Upper lobe of left lung (tissue), 6 donors: ENCODE measurements at regions not wholly inside any gene's neighbourhood (a gene's known extent, or its start where the extent isn't known, plus 50 kb on each side); places are given as distances from the start of the nearest gene placed in this dataset.

Source experiments
- ATAC-seq, 2 donors: fragments of 200-7000 bp; cut with Tn5 transposase; one replicate each; pipeline ENCODE4 v1.9.1; 2022; ENCODE audit warnings: mild to moderate bottlenecking in 2 of 2, moderate library complexity in 2 of 2; ENCODE audit not compliant: low FRiP score in 2 of 2
- DNase-seq, 2 donors: peaks; one replicate each; pipeline ENCODE4 v3.0.0-alpha.2; 2019 to 2020
- H3K27ac ChIP-seq, 4 donors: fragments of 200-600 bp; sonication (generic); one replicate each; pipeline ENCODE4 v1.5.1; 2016 to 2019
- H3K27me3 ChIP-seq, 4 donors: fragments of 200-600 bp; sonication (generic); one replicate each; pipeline ENCODE4 v1.5.1; 2017 to 2019
- H3K36me3 ChIP-seq, 4 donors: fragments of 200-600 bp; sonication (generic); one replicate each; pipeline ENCODE4 v1.5.1; 2016 to 2019
- H3K4me1 ChIP-seq, 4 donors: fragments of 200-600 bp; sonication (generic); one replicate each; pipeline ENCODE4 v1.5.1; 2018 to 2019
- H3K4me3 ChIP-seq, 4 donors: fragments of 200-600 bp; sonication (generic); one replicate each; pipeline ENCODE4 v1.5.1; 2017 to 2019; ENCODE audit warnings: mild to moderate bottlenecking in 2 of 4, moderate library complexity in 1 of 4
- H3K9me3 ChIP-seq, 4 donors: fragments of 200-600 bp; sonication (generic); one replicate each; pipeline ENCODE4 v1.5.1; 2018 to 2019
- CTCF ChIP-seq, 6 experiments: fragments of 450-650 bp in 4 of 6; fragments of 200-600 bp in 2 of 6; sonication (generic) in 2 of 6; IDR thresholded peaks; one replicate each; pipeline ENCODE4 v1.5.1; 2016 to 2019; ENCODE audit warnings: antibody characterized with exemption in 6 of 6
- EP300 ChIP-seq, 4 donors: sonication (generic); formaldehyde crosslinking; IDR thresholded peaks; one replicate each; pipeline ENCODE4 v1.5.1; 2017; ENCODE audit warnings: antibody characterized with exemption in 4 of 4, control low read depth in 2 of 4
- POLR2A ChIP-seq, 4 donors: fragments of 450-650 bp; IDR thresholded peaks; one replicate each; pipeline ENCODE4 v1.5.1; 2016 to 2017; ENCODE audit warnings: antibody characterized with exemption in 4 of 4, mild to moderate bottlenecking in 2 of 4
- POLR2AphosphoS5 ChIP-seq, 2 donors: sonication (generic); formaldehyde crosslinking; IDR thresholded peaks; one replicate each; pipeline ENCODE4 v1.5.1; 2017; ENCODE audit warnings: antibody characterized with exemption in 2 of 2
- whole genome bisulfite sequencing, 2 donors: methylation state at CpG; one replicate each; pipeline ENCODE4 v1.1.5; 2017 to 2018; 5-methylcytosine and 5-hydroxymethylcytosine counted together
- donor health status: DM: no; HTN: no; CAD: no; lungs with moderate emphysema.
- donor health status: DM: no; HTN: yes; CAD: no; lungs with severe emphysema.

DNA sequence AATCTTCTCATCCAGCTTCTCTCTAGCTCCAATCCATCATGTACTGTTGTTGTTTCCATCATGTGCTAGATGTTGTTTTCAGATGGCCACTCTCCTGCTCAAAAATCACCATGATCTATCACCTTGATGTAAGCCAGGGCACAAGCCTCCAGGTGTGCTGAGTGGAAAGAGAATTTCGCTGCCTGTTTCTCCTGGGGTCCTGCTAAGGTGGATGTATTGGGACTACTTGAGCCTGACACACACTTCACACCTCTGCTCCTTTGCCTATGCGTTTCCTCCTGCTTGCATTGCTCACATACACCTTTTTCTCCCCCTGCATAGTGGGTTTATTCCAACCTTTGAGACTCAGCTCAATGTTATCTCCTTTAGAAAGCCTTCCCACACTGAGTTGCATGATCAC, 287.6 kb downstream of the CYRIA start:
- WGBS, 2 donors, result 80% methylated on average over 2 of the region's 2 CpGs
- H3K4me1 ChIP-seq, result no peaks in the 10 kb centered on the region
- DNase-seq, result no peak
- no peak for TF ChIP-seq POLR2AphosphoS5 (IDR thresholded peaks at IDR 0.05)
- no peak overlapping the region for H3K4me3 ChIP-seq
- no peaks in the 10 kb centered on the region for H3K27me3 ChIP-seq
- no peak for ATAC-seq
- no peak overlapping the region for H3K27ac ChIP-seq
- no peaks in the 10 kb centered on the region for H3K9me3 ChIP-seq
- no peaks in the 10 kb centered on the region for H3K36me3 ChIP-seq

- Histone ChIP-seq H3K27me3 (no peaks in the 10 kb centered on the region), H3K9me3 (no peaks in the 10 kb centered on the region), H3K4me3 (no peak overlapping the region), H3K4me1 (no peaks in the 10 kb centered on the region), H3K36me3 (no peaks in the 10 kb centered on the region), H3K27ac (no peak overlapping the region)
- DNase-seq (no peak), ATAC-seq (no peak)
- WGBS, 2 donors, result 91 to 94% methylated on average over 4 of the region's 4 CpGs
- TF ChIP-seq EP300 (IDR thresholded peaks at IDR 0.05) (no peak), CTCF (IDR thresholded peaks at IDR 0.05) (no peak), POLR2A (IDR thresholded peaks at IDR 0.05) (no peak), POLR2AphosphoS5 (IDR thresholded peaks at IDR 0.05) (no peak)
These were observed 289.7 kb downstream of the CYRIA start for GRCh38 chr2:16375981-16376380.

- H3K27me3 ChIP-seq, result no peaks in the 10 kb centered on the region
- H3K27ac ChIP-seq, result no peak overlapping the region
- H3K4me1 ChIP-seq, result no peaks in the 10 kb centered on the region
- H3K4me3 ChIP-seq, result no peak overlapping the region
- no peaks in the 10 kb centered on the region for H3K9me3 ChIP-seq
- 90 to 93% methylated on average over 2 of the region's 2 CpGs for WGBS, 2 donors
- ATAC-seq (no peak), DNase-seq (no peak)
- no peaks in the 10 kb centered on the region for H3K36me3 ChIP-seq
- TF ChIP-seq CTCF (IDR thresholded peaks at IDR 0.05), result no peak
- TF ChIP-seq POLR2A (IDR thresholded peaks at IDR 0.05), result no peak
- TF ChIP-seq POLR2AphosphoS5 (IDR thresholded peaks at IDR 0.05), result no peak
- no peak for TF ChIP-seq EP300 (IDR thresholded peaks at IDR 0.05)
These were observed 290.3 kb downstream of the CYRIA start for GRCh38 chr2:16375351-16375750.

DNA sequence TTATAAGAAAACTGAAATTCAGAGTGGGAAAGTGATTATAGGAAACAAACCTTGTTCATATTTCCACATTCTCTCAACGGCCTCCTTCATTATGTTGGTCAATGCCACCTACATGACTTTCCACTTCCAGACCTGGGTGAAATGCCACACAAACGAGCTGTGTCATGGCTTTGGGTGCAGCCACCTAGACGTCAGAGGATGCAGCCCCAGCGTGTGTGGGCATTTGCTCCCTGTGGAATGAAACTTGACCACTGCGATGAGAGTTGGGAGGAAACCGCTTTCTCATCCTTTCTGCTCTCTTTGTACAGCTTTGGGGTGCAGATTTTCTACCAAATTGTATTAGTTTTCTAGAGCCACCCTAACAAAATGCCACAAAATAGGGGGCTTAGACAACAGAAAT, 291.0 kb downstream of the CYRIA start:
- H3K27ac ChIP-seq, result no peak overlapping the region
- TF ChIP-seq POLR2A (IDR thresholded peaks at IDR 0.05), result no peak
- no peak for TF ChIP-seq EP300 (IDR thresholded peaks at IDR 0.05)
- TF ChIP-seq POLR2AphosphoS5 (IDR thresholded peaks at IDR 0.05), result no peak
- TF ChIP-seq CTCF (IDR thresholded peaks at IDR 0.05), result no peak
- H3K9me3 ChIP-seq, result no peaks in the 10 kb centered on the region
- 72 to 81% methylated on average over 6 of the region's 6 CpGs for WGBS, 2 donors
- no peak for DNase-seq
- no peaks in the 10 kb centered on the region for H3K36me3 ChIP-seq
- ATAC-seq, result no peak
- H3K4me3 ChIP-seq, result no peak overlapping the region
- H3K4me1 ChIP-seq, result no peaks in the 10 kb centered on the region
- no peaks in the 10 kb centered on the region for H3K27me3 ChIP-seq

DNA sequence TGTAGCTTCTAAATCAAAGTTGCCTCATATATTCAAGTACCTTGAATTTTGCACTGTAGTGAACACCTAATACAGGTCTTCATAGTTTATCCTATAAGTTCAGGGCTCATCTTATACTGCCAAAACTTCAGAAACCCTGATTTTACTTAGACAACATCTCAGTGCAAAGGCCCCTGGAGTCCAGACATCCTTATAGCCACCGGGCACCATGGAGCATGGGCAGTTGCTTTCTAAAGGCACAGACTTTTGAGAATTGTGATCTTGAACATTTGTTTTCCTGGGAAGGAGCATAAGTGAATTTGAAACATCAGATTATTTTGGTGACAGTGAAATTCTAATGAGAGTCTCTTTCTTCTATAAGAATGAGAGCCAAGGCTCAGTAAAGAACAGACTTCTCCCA, 292.3 kb downstream of the CYRIA start:
- Histone ChIP-seq H3K4me3 (no peak overlapping the region), H3K4me1 (no peaks in the 10 kb centered on the region), H3K36me3 (no peaks in the 10 kb centered on the region), H3K9me3 (no peaks in the 10 kb centered on the region), H3K27me3 (no peaks in the 10 kb centered on the region), H3K27ac (no peak overlapping the region)
- 100% methylated on average over 1 of the region's 1 CpG for WGBS, 2 donors
- ATAC-seq (no peak), DNase-seq (no peak)
- TF ChIP-seq POLR2AphosphoS5 (IDR thresholded peaks at IDR 0.05) (no peak), CTCF (IDR thresholded peaks at IDR 0.05) (no peak), EP300 (IDR thresholded peaks at IDR 0.05) (no peak), POLR2A (IDR thresholded peaks at IDR 0.05) (no peak)
